DND-41 (cell line): ENCODE measurements at regions not wholly inside any gene's neighbourhood (a gene's known extent, or its start where the extent isn't known, plus 50 kb on each side); places are given as distances from the start of the nearest gene placed in this dataset.

Source experiments
- CTCF ChIP-seq: IDR thresholded peaks from 2 replicates; pipeline ENCODE4 v1.5.1; 2012; ENCODE audit warnings: borderline replicate concordance, low read length, moderate library complexity, mild to moderate bottlenecking; ENCODE audit not compliant: poor library complexity, severe bottlenecking; ENCODE audit errors: extremely low read depth
- EZH2 ChIP-seq: IDR thresholded peaks from 3 replicates; pipeline ENCODE4 v1.6.1; 2012; ENCODE audit warnings: borderline replicate concordance, low read depth, mild to moderate bottlenecking, moderate library complexity, low read length, inconsistent platforms; ENCODE audit not compliant: severe bottlenecking

GRCh38 chr2:145914716-145915115, 1394.8 kb upstream of the ZEB2 start:
- TF ChIP-seq EZH2 (no peak), CTCF (no peak)
